Stimulated activated effector memory CD8-positive, alpha-beta T cell treated with anti-CD3 and anti-CD28 coated beads, Interleukin-12 subunit alpha, Interleukin-12 subunit beta, amount 100 ng/mL, for 72 hours (primary cell): ENCODE measurements at regions not wholly inside any gene's neighbourhood (a gene's known extent, or its start where the extent isn't known, plus 50 kb on each side); places are given as distances from the start of the nearest gene placed in this dataset.
A peak's percentile ranks its signal among the peaks of the same experiment; 100 is the strongest.
"Not testable (repeated sequence)": the region's sequence is repeated elsewhere in the genome, so short reads cannot be mapped to it uniquely, and the experiment has no call there.

Source experiments
- ATAC-seq: fragments of 150-1000 bp; cut with Tn5 transposase; 2 replicates; pipeline ENCODE4 v1.10.0; 2021
- DNase-seq, 2 donors: peaks; one replicate each; pipeline ENCODE4 v3.0.0; 2021 to 2022; ENCODE audit warnings: low spot score in 2 of 2
- H3K27ac Mint-ChIP-seq: one replicate; pipeline ENCODE4 v1.8.0; 2022; ENCODE audit warnings: mild to moderate bottlenecking, mixed read lengths
- H3K36me3 Mint-ChIP-seq: one replicate; pipeline ENCODE4 v1.8.0; 2022; ENCODE audit warnings: mild to moderate bottlenecking, mixed read lengths
- H3K4me1 Mint-ChIP-seq: one replicate; pipeline ENCODE4 v1.8.0; 2022; ENCODE audit warnings: mixed read lengths
- H3K4me3 Mint-ChIP-seq: one replicate; pipeline ENCODE4 v1.8.0; 2022; ENCODE audit warnings: mild to moderate bottlenecking, mixed read lengths
- H3K9me3 Mint-ChIP-seq: one replicate; pipeline ENCODE4 v1.8.0; 2022; ENCODE audit warnings: mixed read lengths

- DNase-seq = no peak
- H3K4me3 Mint-ChIP-seq = no peak overlapping the region
- ATAC-seq = no peak
- no peak overlapping the region for H3K27ac Mint-ChIP-seq
- H3K9me3 Mint-ChIP-seq = no peaks in the 10 kb centered on the region
- no peaks in the 10 kb centered on the region for H3K4me1 Mint-ChIP-seq
- H3K36me3 Mint-ChIP-seq = no peaks in the 10 kb centered on the region
Observed at GRCh38 chr9:135404451-135405144, 75.0 kb upstream of the PPP1R26 start.

- not testable (repeated sequence) for H3K4me3 Mint-ChIP-seq, DNase-seq, H3K4me1 Mint-ChIP-seq, H3K36me3 Mint-ChIP-seq, H3K9me3 Mint-ChIP-seq, H3K27ac Mint-ChIP-seq, ATAC-seq
Observed at GRCh38 chr9:135405145-135405464, 74.5 kb upstream of the PPP1R26 start.

- H3K4me3 Mint-ChIP-seq = no peak overlapping the region
Observed at GRCh38 chr9:135408476-135409254, 70.9 kb upstream of the PPP1R26 start.

GRCh38 chr9:135409286-135410200 is 70.0 kb upstream of the PPP1R26 start:
- DNase-seq = no peak

More at GRCh38 chr9:135408476-135409254, 70.9 kb upstream of the PPP1R26 start:
- no peaks in the 10 kb centered on the region for H3K9me3 Mint-ChIP-seq
- DNase-seq = no peak
- H3K4me1 Mint-ChIP-seq = no peaks in the 10 kb centered on the region
- no peaks in the 10 kb centered on the region for H3K36me3 Mint-ChIP-seq
- ATAC-seq = no peak
- H3K27ac Mint-ChIP-seq = no peak overlapping the region

GRCh38 chr9:135410421-135410820 is 69.2 kb upstream of the PPP1R26 start:
- Mint-ChIP-seq H3K4me3 (no peak overlapping the region), H3K27ac (no peak overlapping the region), H3K36me3 (no peaks in the 10 kb centered on the region), H3K4me1 (no peaks in the 10 kb centered on the region), H3K9me3 (no peaks in the 10 kb centered on the region)
- ATAC-seq (no peak), DNase-seq (no peak)

More at GRCh38 chr9:135409286-135410200, 70.0 kb upstream of the PPP1R26 start:
- H3K36me3 Mint-ChIP-seq = no peaks in the 10 kb centered on the region
- H3K27ac Mint-ChIP-seq = no peak overlapping the region
- no peaks in the 10 kb centered on the region for H3K9me3 Mint-ChIP-seq
- H3K4me1 Mint-ChIP-seq = no peaks in the 10 kb centered on the region
- no peak for ATAC-seq
- no peak overlapping the region for H3K4me3 Mint-ChIP-seq

- no peak for ATAC-seq
- Mint-ChIP-seq H3K36me3 (no peaks in the 10 kb centered on the region), H3K9me3 (no peaks in the 10 kb centered on the region), H3K27ac (no peak overlapping the region), H3K4me1 (no peaks in the 10 kb centered on the region), H3K4me3 (no peak overlapping the region)
- DNase-seq = no peak
Observed at GRCh38 chr9:135410831-135411473, 68.6 kb upstream of the PPP1R26 start.

- not testable (repeated sequence) for H3K9me3 Mint-ChIP-seq, H3K27ac Mint-ChIP-seq
Observed at GRCh38 chr9:135411605-135412004, 68.0 kb upstream of the PPP1R26 start.

GRCh38 chr9:135412315-135413085 is 67.1 kb upstream of the PPP1R26 start:
- not testable (repeated sequence) for H3K9me3 Mint-ChIP-seq

More at GRCh38 chr9:135411605-135412004, 68.0 kb upstream of the PPP1R26 start:
- ATAC-seq, H3K4me3 Mint-ChIP-seq, H3K4me1 Mint-ChIP-seq, DNase-seq, H3K36me3 Mint-ChIP-seq: not testable (repeated sequence)

GRCh38 chr9:135413086-135413375 is 66.6 kb upstream of the PPP1R26 start:
- H3K4me1 Mint-ChIP-seq = no peaks in the 10 kb centered on the region
- DNase-seq = no peak
- H3K36me3 Mint-ChIP-seq = no peaks in the 10 kb centered on the region

More at GRCh38 chr9:135412315-135413085, 67.1 kb upstream of the PPP1R26 start:
- not testable (repeated sequence) for H3K4me1 Mint-ChIP-seq, H3K36me3 Mint-ChIP-seq, H3K27ac Mint-ChIP-seq, H3K4me3 Mint-ChIP-seq
- peak; percentile 78 to 80 for DNase-seq
- peak; percentile 81 for ATAC-seq

GRCh38 chr9:135413461-135413860 is 66.1 kb upstream of the PPP1R26 start:
- no peak for ATAC-seq
- no peak overlapping the region for H3K4me3 Mint-ChIP-seq
- no peaks in the 10 kb centered on the region for H3K36me3 Mint-ChIP-seq
- no peaks in the 10 kb centered on the region for H3K4me1 Mint-ChIP-seq
- no peaks in the 10 kb centered on the region for H3K9me3 Mint-ChIP-seq
- no peak overlapping the region for H3K27ac Mint-ChIP-seq
- DNase-seq = no peak

More at GRCh38 chr9:135413086-135413375, 66.6 kb upstream of the PPP1R26 start:
- no peak for ATAC-seq
- Mint-ChIP-seq H3K4me3 (no peak overlapping the region), H3K27ac (no peak overlapping the region), H3K9me3 (no peaks in the 10 kb centered on the region)

- Mint-ChIP-seq H3K36me3 (no peaks in the 10 kb centered on the region), H3K4me1 (no peaks in the 10 kb centered on the region), H3K9me3 (no peaks in the 10 kb centered on the region), H3K27ac (no peak overlapping the region), H3K4me3 (no peak overlapping the region)
- ATAC-seq (no peak), DNase-seq (no peak)
Observed at GRCh38 chr9:135414293-135414692, 65.3 kb upstream of the PPP1R26 start.

- no peak for ATAC-seq
- Mint-ChIP-seq H3K4me3 (no peak overlapping the region), H3K36me3 (no peaks in the 10 kb centered on the region), H3K27ac (no peak overlapping the region), H3K4me1 (no peaks in the 10 kb centered on the region), H3K9me3 (no peaks in the 10 kb centered on the region)
- no peak for DNase-seq
Observed at GRCh38 chr9:135415586-135415985, 64.0 kb upstream of the PPP1R26 start.

GRCh38 chr9:135416664-135417290 is 62.8 kb upstream of the PPP1R26 start:
- H3K36me3 Mint-ChIP-seq = no peaks in the 10 kb centered on the region
- H3K27ac Mint-ChIP-seq = no peak overlapping the region
- DNase-seq (no peak), ATAC-seq (no peak)
- H3K4me3 Mint-ChIP-seq = no peak overlapping the region
- H3K4me1 Mint-ChIP-seq = no peaks in the 10 kb centered on the region
- H3K9me3 Mint-ChIP-seq = no peaks in the 10 kb centered on the region

- ATAC-seq (no peak), DNase-seq (no peak)
- Mint-ChIP-seq H3K4me1 (no peaks in the 10 kb centered on the region), H3K27ac (no peak overlapping the region), H3K4me3 (no peak overlapping the region), H3K9me3 (no peaks in the 10 kb centered on the region), H3K36me3 (no peaks in the 10 kb centered on the region)
Observed at GRCh38 chr9:135418161-135418560, 61.4 kb upstream of the PPP1R26 start.
